ENCODE measurements at regions not wholly inside any gene's neighbourhood (a gene's known extent, or its start where the extent isn't known, plus 50 kb on each side); places are given as distances from the start of the nearest gene placed in this dataset.

DNA sequence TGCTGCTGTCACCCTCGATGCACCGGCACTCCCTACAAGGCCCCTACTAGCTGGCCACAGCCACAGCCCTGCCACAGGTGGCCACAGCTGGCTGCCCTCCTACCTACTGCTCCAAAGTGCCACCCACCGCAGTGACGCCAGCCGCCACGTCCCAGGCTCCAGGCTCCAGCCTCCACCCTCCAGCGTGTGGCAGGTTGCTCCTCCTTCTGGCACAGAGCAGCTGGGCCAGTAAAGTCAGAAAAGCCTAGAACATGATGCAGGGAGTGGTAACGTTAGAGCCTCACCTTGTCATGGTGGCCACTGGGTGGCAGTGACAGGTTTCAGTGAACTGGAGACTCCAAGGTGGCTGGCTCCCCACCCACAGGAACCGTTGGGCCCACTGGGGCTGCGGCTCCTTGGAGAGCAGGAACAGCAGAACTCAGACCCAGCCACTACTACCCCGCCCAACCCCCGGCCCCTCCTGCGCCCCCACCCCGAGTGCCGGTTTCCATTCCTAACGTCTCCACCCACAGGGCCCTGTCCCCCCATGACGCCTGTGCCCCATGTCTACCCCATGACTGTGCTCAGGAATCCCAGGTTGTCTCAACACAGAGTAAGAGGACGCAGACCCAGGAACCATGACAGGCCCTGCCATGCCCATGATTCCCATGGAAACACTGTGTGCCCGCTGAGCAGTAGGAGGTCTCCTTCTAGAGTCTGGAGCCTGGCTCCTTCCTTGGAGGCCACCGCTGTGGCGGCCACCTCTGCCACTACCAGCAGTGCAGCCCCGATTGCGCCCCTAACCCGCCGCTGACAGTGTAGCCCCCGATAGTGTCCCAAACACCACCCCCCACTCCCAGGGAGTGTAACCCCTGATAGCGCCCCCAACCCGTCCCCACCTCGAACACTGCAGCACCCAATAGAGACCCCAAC lies 52.3 kb upstream of the ZNF33B start:
- no peak overlapping the region for H3K4me3 ChIP-seq (ENCODE audit: low read depth, low read length)
- CTCF ChIA-PET, result no interaction called here

DNA sequence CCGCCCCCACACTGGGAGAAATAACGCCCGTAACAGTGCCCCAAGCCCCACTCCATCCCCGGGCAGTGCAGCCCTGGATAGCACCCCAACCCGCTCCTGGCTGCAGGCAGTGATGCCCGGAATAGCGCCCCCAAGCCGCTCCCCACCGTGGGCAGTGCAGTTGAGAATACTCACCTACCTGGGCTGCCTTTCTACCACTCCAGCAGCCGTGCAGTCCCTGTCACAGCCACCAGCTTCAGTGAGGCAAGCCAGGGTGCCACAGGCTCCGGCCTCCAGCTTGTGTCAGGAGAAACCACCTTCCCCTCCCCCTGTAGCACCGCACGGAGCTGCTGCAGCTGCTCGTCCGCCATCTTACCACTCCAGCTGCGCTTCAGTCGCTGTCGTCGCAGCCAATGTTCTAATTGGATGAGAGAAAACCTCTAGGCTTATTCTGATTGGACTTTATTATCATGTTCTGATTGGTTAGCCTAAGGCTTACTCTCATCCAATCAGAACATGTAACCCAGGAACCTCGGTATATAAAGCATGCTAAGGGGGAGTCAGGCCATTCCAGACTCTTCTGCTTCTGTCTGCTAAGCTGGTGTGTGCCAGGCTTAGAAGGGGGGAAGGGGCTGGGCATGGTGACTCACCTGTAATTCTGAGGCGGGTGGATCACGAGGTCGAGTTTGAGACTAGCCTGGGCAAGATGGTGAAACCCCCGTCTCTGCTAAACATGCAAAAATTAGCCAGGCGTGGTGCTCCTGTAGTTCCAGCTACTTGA lies 53.2 kb upstream of the ZNF33B start:
- POLR2A ChIA-PET, result no interaction called here
- Histone ChIP-seq H3K27ac (ENCODE audit: extremely low read depth, low read depth, low read length) (no peak overlapping the region), H3K4me3 (ENCODE audit: low read depth, low read length) (no peak overlapping the region), H3K9me3 (ENCODE audit: control insufficient read depth, insufficient read depth, low read depth, low read length) (no peaks in the 10 kb centered on the region), H3K4me1 (ENCODE audit: control insufficient read depth, insufficient read depth, low read length) (no peaks in the 10 kb centered on the region), H3K36me3 (ENCODE audit: control insufficient read depth in 2 of 2, insufficient read depth in 1 of 2, low read length in 2 of 2) (no peaks in the 10 kb centered on the region)
- TF ChIP-seq ZNF132 (tag by site-specific recombination; IDR thresholded peaks at IDR 0.05; ENCODE audit: borderline replicate concordance) (no peak), ZEB2 (tag by site-specific recombination; IDR thresholded peaks at IDR 0.05) (no peak), KLF1 (tag by site-specific recombination; IDR thresholded peaks at IDR 0.05) (no peak), ZNF624 (tag by site-specific recombination; IDR thresholded peaks at IDR 0.05) (no peak)
- TF ChIP-seq, protein P1, sequence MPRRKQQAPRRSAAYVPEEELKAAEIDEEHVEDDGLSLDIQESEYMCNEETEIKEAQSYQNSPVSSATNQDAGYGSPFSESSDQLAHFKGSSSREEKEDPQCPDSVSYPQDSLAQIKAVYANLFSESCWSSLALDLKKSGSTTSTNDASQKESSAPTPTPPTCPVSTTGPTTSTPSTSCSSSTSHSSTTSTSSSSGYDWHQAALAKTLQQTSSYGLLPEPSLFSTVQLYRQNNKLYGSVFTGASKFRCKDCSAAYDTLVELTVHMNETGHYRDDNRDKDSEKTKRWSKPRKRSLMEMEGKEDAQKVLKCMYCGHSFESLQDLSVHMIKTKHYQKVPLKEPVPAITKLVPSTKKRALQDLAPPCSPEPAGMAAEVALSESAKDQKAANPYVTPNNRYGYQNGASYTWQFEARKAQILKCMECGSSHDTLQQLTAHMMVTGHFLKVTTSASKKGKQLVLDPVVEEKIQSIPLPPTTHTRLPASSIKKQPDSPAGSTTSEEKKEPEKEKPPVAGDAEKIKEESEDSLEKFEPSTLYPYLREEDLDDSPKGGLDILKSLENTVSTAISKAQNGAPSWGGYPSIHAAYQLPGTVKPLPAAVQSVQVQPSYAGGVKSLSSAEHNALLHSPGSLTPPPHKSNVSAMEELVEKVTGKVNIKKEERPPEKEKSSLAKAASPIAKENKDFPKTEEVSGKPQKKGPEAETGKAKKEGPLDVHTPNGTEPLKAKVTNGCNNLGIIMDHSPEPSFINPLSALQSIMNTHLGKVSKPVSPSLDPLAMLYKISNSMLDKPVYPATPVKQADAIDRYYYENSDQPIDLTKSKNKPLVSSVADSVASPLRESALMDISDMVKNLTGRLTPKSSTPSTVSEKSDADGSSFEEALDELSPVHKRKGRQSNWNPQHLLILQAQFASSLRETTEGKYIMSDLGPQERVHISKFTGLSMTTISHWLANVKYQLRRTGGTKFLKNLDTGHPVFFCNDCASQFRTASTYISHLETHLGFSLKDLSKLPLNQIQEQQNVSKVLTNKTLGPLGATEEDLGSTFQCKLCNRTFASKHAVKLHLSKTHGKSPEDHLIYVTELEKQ (tag by site-specific recombination; IDR thresholded peaks at IDR 0.05; ENCODE audit: borderline replicate concordance), result no peak
- TF ChIP-seq, protein P2, sequence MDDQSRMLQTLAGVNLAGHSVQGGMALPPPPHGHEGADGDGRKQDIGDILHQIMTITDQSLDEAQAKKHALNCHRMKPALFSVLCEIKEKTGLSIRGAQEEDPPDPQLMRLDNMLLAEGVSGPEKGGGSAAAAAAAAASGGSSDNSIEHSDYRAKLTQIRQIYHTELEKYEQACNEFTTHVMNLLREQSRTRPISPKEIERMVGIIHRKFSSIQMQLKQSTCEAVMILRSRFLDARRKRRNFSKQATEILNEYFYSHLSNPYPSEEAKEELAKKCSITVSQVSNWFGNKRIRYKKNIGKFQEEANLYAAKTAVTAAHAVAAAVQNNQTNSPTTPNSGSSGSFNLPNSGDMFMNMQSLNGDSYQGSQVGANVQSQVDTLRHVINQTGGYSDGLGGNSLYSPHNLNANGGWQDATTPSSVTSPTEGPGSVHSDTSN (CRISPR knock-in tag; IDR thresholded peaks at IDR 0.05), result no peak
- TF ChIP-seq, protein P3, sequence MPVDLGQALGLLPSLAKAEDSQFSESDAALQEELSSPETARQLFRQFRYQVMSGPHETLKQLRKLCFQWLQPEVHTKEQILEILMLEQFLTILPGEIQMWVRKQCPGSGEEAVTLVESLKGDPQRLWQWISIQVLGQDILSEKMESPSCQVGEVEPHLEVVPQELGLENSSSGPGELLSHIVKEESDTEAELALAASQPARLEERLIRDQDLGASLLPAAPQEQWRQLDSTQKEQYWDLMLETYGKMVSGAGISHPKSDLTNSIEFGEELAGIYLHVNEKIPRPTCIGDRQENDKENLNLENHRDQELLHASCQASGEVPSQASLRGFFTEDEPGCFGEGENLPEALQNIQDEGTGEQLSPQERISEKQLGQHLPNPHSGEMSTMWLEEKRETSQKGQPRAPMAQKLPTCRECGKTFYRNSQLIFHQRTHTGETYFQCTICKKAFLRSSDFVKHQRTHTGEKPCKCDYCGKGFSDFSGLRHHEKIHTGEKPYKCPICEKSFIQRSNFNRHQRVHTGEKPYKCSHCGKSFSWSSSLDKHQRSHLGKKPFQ (tag by site-specific recombination; IDR thresholded peaks at IDR 0.05), result no peak
- TF ChIP-seq, protein P4, sequence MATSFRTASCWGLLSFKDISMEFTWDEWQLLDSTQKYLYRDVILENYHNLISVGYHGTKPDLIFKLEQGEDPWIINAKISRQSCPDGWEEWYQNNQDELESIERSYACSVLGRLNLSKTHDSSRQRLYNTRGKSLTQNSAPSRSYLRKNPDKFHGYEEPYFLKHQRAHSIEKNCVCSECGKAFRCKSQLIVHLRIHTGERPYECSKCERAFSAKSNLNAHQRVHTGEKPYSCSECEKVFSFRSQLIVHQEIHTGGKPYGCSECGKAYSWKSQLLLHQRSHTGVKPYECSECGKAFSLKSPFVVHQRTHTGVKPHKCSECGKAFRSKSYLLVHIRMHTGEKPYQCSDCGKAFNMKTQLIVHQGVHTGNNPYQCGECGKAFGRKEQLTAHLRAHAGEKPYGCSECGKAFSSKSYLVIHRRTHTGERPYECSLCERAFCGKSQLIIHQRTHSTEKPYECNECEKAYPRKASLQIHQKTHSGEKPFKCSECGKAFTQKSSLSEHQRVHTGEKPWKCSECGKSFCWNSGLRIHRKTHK (tag by site-specific recombination; IDR thresholded peaks at IDR 0.05), result no peak
- CTCF ChIA-PET, result no interaction called here

More for the DNA sequence above, 52.3 kb upstream of the ZNF33B start:
- Histone ChIP-seq H3K4me1 (ENCODE audit: control insufficient read depth, insufficient read depth, low read length) (no peaks in the 10 kb centered on the region), H3K27ac (ENCODE audit: extremely low read depth, low read depth, low read length) (no peak overlapping the region), H3K36me3 (ENCODE audit: control insufficient read depth in 2 of 2, insufficient read depth in 1 of 2, low read length in 2 of 2) (no peaks in the 10 kb centered on the region), H3K9me3 (ENCODE audit: control insufficient read depth, insufficient read depth, low read depth, low read length) (no peaks in the 10 kb centered on the region)
- TF ChIP-seq ZNF341 (tag by site-specific recombination; IDR thresholded peaks at IDR 0.05; ENCODE audit: low read depth) (no peak), ZBTB20 (tag by site-specific recombination; IDR thresholded peaks at IDR 0.05) (no peak), ZNF23 (tag by site-specific recombination; IDR thresholded peaks at IDR 0.05; ENCODE audit: borderline replicate concordance) (no peak), SCRT2 (tag by site-specific recombination; IDR thresholded peaks at IDR 0.05) (peak; percentile 38), WT1 (tag by site-specific recombination; IDR thresholded peaks at IDR 0.05) (no peak), ZNF169 (tag by site-specific recombination; IDR thresholded peaks at IDR 0.05) (no peak)
- TF ChIP-seq, protein P5, sequence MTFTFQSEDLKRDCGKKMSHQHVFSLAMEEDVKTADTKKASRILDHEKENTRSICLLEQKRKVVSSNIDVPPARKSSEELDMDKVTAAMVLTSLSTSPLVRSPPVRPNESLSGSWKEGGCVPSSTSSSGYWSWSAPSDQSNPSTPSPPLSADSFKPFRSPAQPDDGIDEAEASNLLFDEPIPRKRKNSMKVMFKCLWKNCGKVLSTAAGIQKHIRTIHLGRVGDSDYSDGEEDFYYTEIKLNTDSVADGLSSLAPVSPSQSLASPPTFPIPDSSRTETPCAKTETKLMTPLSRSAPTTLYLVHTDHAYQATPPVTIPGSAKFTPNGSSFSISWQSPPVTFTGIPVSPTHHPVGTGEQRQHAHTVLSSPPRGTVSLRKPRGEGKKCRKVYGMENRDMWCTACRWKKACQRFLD (tag by site-specific recombination; IDR thresholded peaks at IDR 0.05), result no peak
- POLR2A ChIA-PET, result no interaction called here
